Keratinocyte (primary cell): ENCODE measurements at regions not wholly inside any gene's neighbourhood (a gene's known extent, or its start where the extent isn't known, plus 50 kb on each side); places are given as distances from the start of the nearest gene placed in this dataset.

ENCODE experiments used
- DNase-seq: peaks from one replicate; pipeline ENCODE4 v3.0.0-alpha.2; 2011; ENCODE audit warnings: low read depth, missing footprints, low spot score
- FAIRE-seq: peaks from 2 replicates; lab custom pipeline; 2011; peaks lifted over from hg19 to GRCh38; lab: Jason Lieb, UNC
- H2AFZ ChIP-seq: 2 replicates; pipeline ENCODE4 v1.6.0; 2012; ENCODE audit warnings: low read length, control low read depth, inconsistent platforms; ENCODE audit not compliant: control insufficient read depth
- H3K27ac ChIP-seq: 2 replicates; pipeline ENCODE4 v1.5.1; 2011; ENCODE audit warnings: low read length; ENCODE audit not compliant: control insufficient read depth, insufficient read depth
- H3K27me3 ChIP-seq: 3 replicates; pipeline ENCODE4 v1.6.0; 2011; ENCODE audit warnings: low read length; ENCODE audit not compliant: control insufficient read depth, insufficient read depth; ENCODE audit errors: extremely low read depth
- H3K36me3 ChIP-seq, 2 experiments: 2 replicates in 1 of 2; 3 replicates in 1 of 2; pipeline ENCODE4 v1.5.1; 2011; ENCODE audit warnings: low read length in 2 of 2, mild to moderate bottlenecking in 1 of 2; ENCODE audit not compliant: control insufficient read depth in 2 of 2, insufficient read depth in 2 of 2; ENCODE audit errors: extremely low read depth in 1 of 2
- H3K4me1 ChIP-seq: 3 replicates; pipeline ENCODE4 v1.5.1; 2011; ENCODE audit warnings: low read length; ENCODE audit not compliant: control insufficient read depth, insufficient read depth; ENCODE audit errors: extremely low read depth
- H3K4me2 ChIP-seq: 3 replicates; pipeline ENCODE4 v1.6.0; 2011; ENCODE audit warnings: low read depth, low read length; ENCODE audit not compliant: control insufficient read depth, insufficient read depth; ENCODE audit errors: extremely low read depth
- H3K4me3 ChIP-seq, 3 experiments: fragments of 200-600 bp in 1 of 3; sonication (generic) in 1 of 3; 2 replicates in 2 of 3; 3 replicates in 1 of 3; pipeline ENCODE4 v1.5.1; 2011 to 2016; ENCODE audit warnings: low read length in 3 of 3, mild to moderate bottlenecking in 3 of 3, control low read depth in 2 of 3, inconsistent platforms in 1 of 3, low read depth in 1 of 3, mixed read lengths in 1 of 3, mixed run types in 1 of 3, moderate library complexity in 1 of 3; ENCODE audit not compliant: control insufficient read depth in 2 of 3, insufficient read depth in 2 of 3; ENCODE audit errors: extremely low read depth in 1 of 3
- H3K79me2 ChIP-seq: 2 replicates; pipeline ENCODE4 v1.6.0; 2012; ENCODE audit warnings: low read length; ENCODE audit not compliant: control insufficient read depth, insufficient read depth
- H3K9ac ChIP-seq: 3 replicates; pipeline ENCODE4 v1.6.0; 2011; ENCODE audit warnings: low read length; ENCODE audit not compliant: control insufficient read depth, insufficient read depth; ENCODE audit errors: extremely low read depth
- H3K9me1 ChIP-seq: 3 replicates; pipeline ENCODE4 v1.6.0; 2011; ENCODE audit warnings: low read length; ENCODE audit not compliant: control insufficient read depth, insufficient read depth; ENCODE audit errors: extremely low read depth
- H3K9me3 ChIP-seq: 2 replicates; pipeline ENCODE4 v1.5.1; 2012; ENCODE audit warnings: low read depth, low read length; ENCODE audit not compliant: control insufficient read depth
- H4K20me1 ChIP-seq: 3 replicates; pipeline ENCODE4 v1.6.0; 2011; ENCODE audit warnings: low read length; ENCODE audit not compliant: control insufficient read depth, insufficient read depth; ENCODE audit errors: extremely low read depth
- CTCF ChIP-seq, 3 experiments: IDR thresholded peaks in 1 of 3; conservative IDR thresholded peaks in 1 of 3; optimal IDR thresholded peaks in 1 of 3; 2 replicates in 2 of 3; 3 replicates in 1 of 3; pipeline versions ENCODE3 to v1.5.1; 2011; ENCODE audit warnings: low read length in 3 of 3, mild to moderate bottlenecking in 3 of 3, moderate library complexity in 2 of 3, control low read depth in 1 of 3, inconsistent platforms in 1 of 3; ENCODE audit not compliant: insufficient read depth in 2 of 3; ENCODE audit errors: extremely low read depth in 1 of 3
- EZH2 ChIP-seq: IDR thresholded peaks from one replicate; pipeline ENCODE4 v1.6.1; 2012; ENCODE audit warnings: inconsistent platforms, mild to moderate bottlenecking, low read length, moderate library complexity
- dilution Hi-C: fragments of 300-500 bp; cut with MboI; formaldehyde crosslinking; loops from one replicate; pipeline ENCODE4 v1.7.0; 2020; ENCODE audit warnings: low sequenced_read_pairs; ENCODE audit not compliant: extremely low pct_ligation_motif_present

GRCh38 chr21:16342932-16343331 is 613.1 kb downstream of the USP25 start:
- Histone ChIP-seq H3K9me3 (no peaks in the 10 kb centered on the region), H3K27me3 (no peaks in the 10 kb centered on the region), H4K20me1 (no peaks in the 10 kb centered on the region), H3K4me1 (no peaks in the 10 kb centered on the region), H3K36me3 (no peaks in the 10 kb centered on the region), H3K27ac (no peak overlapping the region), H3K9me1 (no peaks in the 10 kb centered on the region), H2AFZ (no peak overlapping the region), H3K4me2 (no peak overlapping the region), H3K4me3 (no peak overlapping the region), H3K9ac (no peak overlapping the region), H3K79me2 (no peaks in the 10 kb centered on the region)
- no peak for TF ChIP-seq EZH2
- no peak for TF ChIP-seq CTCF (optimal IDR thresholded peaks at IDR 0.05 in 1 of 3, IDR thresholded peaks at IDR 0.05 in 1 of 3, conservative IDR thresholded peaks at IDR 0.05 in 1 of 3; ENCODE audit: extremely low read depth in 1 of 3, insufficient read depth in 2 of 3, low read length in 3 of 3)
- dilution Hi-C loops, result no loop called here
- DNase-seq, result no peak
- no peak for FAIRE-seq

DNA sequence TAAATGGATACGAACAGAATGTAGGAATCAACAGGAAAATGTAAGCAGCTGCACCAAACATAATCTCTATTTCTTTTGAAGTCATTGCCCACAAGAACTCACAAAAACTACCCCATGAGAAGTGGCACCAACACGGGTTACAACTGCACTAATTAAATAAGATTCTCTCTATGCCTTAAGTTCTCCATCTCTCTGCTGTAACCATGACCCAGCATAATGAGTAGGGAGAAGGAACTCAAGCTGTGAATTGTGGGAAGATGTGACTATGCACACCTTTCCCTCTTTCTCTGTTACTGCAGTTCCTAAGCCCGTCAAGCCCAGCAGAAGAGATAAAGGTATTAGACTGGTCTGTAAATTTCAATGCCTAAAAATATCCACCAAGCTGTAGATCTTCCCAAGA is 614.0 kb downstream of the USP25 start:
- Histone ChIP-seq H3K27ac (no peak overlapping the region), H2AFZ (no peak overlapping the region), H4K20me1 (no peaks in the 10 kb centered on the region), H3K4me3 (no peak overlapping the region), H3K4me2 (no peak overlapping the region), H3K9ac (no peak overlapping the region), H3K9me1 (no peaks in the 10 kb centered on the region), H3K36me3 (no peaks in the 10 kb centered on the region), H3K4me1 (no peaks in the 10 kb centered on the region), H3K27me3 (no peaks in the 10 kb centered on the region), H3K9me3 (no peaks in the 10 kb centered on the region), H3K79me2 (no peaks in the 10 kb centered on the region)
- TF ChIP-seq EZH2 (no peak), CTCF (optimal IDR thresholded peaks at IDR 0.05 in 1 of 3, IDR thresholded peaks at IDR 0.05 in 1 of 3, conservative IDR thresholded peaks at IDR 0.05 in 1 of 3; ENCODE audit: extremely low read depth in 1 of 3, insufficient read depth in 2 of 3, low read length in 3 of 3) (no peak)
- dilution Hi-C loops, result no loop called here
- no peak for FAIRE-seq
- no peak for DNase-seq
